ENCODE measurements at regions not wholly inside any gene's neighbourhood (a gene's known extent, or its start where the extent isn't known, plus 50 kb on each side); places are given as distances from the start of the nearest gene placed in this dataset.
A peak's percentile ranks its signal among the peaks of the same experiment; 100 is the strongest.

DNA sequence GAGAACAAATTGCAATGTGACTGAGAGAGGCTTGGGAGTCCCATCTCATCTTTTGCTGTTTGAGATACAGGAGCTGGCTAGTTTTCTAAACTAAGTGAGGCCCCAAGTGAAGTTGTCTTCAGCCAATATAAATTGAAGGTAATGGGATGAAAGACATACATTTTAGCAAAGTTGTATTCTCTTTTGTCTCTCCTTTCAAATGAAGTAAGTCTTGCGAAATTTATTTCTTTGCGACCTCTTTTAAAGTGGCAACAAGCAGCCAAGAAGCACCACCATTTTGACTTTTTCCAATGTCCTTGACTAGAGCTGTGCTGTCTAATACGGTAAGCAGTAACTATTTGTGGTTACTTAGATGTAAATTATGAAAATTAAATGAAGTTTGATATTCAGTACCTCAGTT, 385.7 kb downstream of the USP25 start:
- H3K4me2 ChIP-seq (ENCODE audit: insufficient read depth, low read length), result no peak overlapping the region
- peaks cover 34% of the 10 kb centered on the region for H3K4me1 ChIP-seq (ENCODE audit: insufficient read depth, low read length)
- DNase-seq (ENCODE audit: insufficient read length, low spot score, missing footprints), result peak; percentile 36
- H2AFZ ChIP-seq (ENCODE audit: low read length), result peak overlapping the region; percentile 79
- no peaks in the 10 kb centered on the region for H4K20me1 ChIP-seq (ENCODE audit: insufficient read depth, low read length)
- H3K4me3 ChIP-seq (ENCODE audit: insufficient read depth, low read length), result no peak overlapping the region
- no peaks in the 10 kb centered on the region for H3K79me2 ChIP-seq (ENCODE audit: insufficient read depth, low read length)
- H3K27ac ChIP-seq (ENCODE audit: low read depth, low read length), result peak overlapping the region; percentile 92
- TF ChIP-seq, protein P1, sequence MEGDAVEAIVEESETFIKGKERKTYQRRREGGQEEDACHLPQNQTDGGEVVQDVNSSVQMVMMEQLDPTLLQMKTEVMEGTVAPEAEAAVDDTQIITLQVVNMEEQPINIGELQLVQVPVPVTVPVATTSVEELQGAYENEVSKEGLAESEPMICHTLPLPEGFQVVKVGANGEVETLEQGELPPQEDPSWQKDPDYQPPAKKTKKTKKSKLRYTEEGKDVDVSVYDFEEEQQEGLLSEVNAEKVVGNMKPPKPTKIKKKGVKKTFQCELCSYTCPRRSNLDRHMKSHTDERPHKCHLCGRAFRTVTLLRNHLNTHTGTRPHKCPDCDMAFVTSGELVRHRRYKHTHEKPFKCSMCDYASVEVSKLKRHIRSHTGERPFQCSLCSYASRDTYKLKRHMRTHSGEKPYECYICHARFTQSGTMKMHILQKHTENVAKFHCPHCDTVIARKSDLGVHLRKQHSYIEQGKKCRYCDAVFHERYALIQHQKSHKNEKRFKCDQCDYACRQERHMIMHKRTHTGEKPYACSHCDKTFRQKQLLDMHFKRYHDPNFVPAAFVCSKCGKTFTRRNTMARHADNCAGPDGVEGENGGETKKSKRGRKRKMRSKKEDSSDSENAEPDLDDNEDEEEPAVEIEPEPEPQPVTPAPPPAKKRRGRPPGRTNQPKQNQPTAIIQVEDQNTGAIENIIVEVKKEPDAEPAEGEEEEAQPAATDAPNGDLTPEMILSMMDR (IDR thresholded peaks at IDR 0.05; ENCODE audit: extremely low read depth, low read depth, low read length), result no peak
- H3K27me3 ChIP-seq (ENCODE audit: insufficient read depth, low read length), result no peaks in the 10 kb centered on the region
- H3K36me3 ChIP-seq (ENCODE audit: insufficient read depth, low read length), result no peaks in the 10 kb centered on the region
- no peaks in the 10 kb centered on the region for H3K9me3 ChIP-seq (ENCODE audit: low read depth, low read length)

GRCh38 chr21:16116069-16116468, 386.3 kb downstream of the USP25 start:
- Histone ChIP-seq H3K79me2 (ENCODE audit: insufficient read depth, low read length) (no peaks in the 10 kb centered on the region), H3K4me2 (ENCODE audit: insufficient read depth, low read length) (peak overlapping the region; percentile 80), H3K9me3 (ENCODE audit: low read depth, low read length) (no peaks in the 10 kb centered on the region), H3K27me3 (ENCODE audit: insufficient read depth, low read length) (no peaks in the 10 kb centered on the region), H4K20me1 (ENCODE audit: insufficient read depth, low read length) (no peaks in the 10 kb centered on the region), H3K4me3 (ENCODE audit: insufficient read depth, low read length) (no peak overlapping the region), H3K36me3 (ENCODE audit: insufficient read depth, low read length) (no peaks in the 10 kb centered on the region), H3K4me1 (ENCODE audit: insufficient read depth, low read length) (peaks cover 34% of the 10 kb centered on the region), H2AFZ (ENCODE audit: low read length) (peak overlapping the region; percentile 79), H3K27ac (ENCODE audit: low read depth, low read length) (peak overlapping the region; percentile 92)
- TF ChIP-seq, protein P1 (IDR thresholded peaks at IDR 0.05; ENCODE audit: extremely low read depth, low read depth, low read length), result no peak
- DNase-seq (ENCODE audit: insufficient read length, low spot score, missing footprints), result no peak

GRCh38 chr21:16116798-16117197, 387.0 kb downstream of the USP25 start:
- peaks cover 34% of the 10 kb centered on the region for H3K4me1 ChIP-seq (ENCODE audit: insufficient read depth, low read length)
- no peaks in the 10 kb centered on the region for H3K36me3 ChIP-seq (ENCODE audit: insufficient read depth, low read length)
- no peaks in the 10 kb centered on the region for H4K20me1 ChIP-seq (ENCODE audit: insufficient read depth, low read length)
- no peak overlapping the region for H3K4me3 ChIP-seq (ENCODE audit: insufficient read depth, low read length)
- DNase-seq (ENCODE audit: insufficient read length, low spot score, missing footprints), result no peak
- H3K27ac ChIP-seq (ENCODE audit: low read depth, low read length), result peak overlapping the region; percentile 92
- TF ChIP-seq, protein P1 (IDR thresholded peaks at IDR 0.05; ENCODE audit: extremely low read depth, low read depth, low read length), result no peak
- H3K9me3 ChIP-seq (ENCODE audit: low read depth, low read length), result no peaks in the 10 kb centered on the region
- H3K79me2 ChIP-seq (ENCODE audit: insufficient read depth, low read length), result no peaks in the 10 kb centered on the region
- no peak overlapping the region for H2AFZ ChIP-seq (ENCODE audit: low read length)
- H3K4me2 ChIP-seq (ENCODE audit: insufficient read depth, low read length), result peak overlapping the region; percentile 80
- no peaks in the 10 kb centered on the region for H3K27me3 ChIP-seq (ENCODE audit: insufficient read depth, low read length)

GRCh38 chr21:16117331-16117730, 387.5 kb downstream of the USP25 start:
- H4K20me1 ChIP-seq (ENCODE audit: insufficient read depth, low read length), result no peaks in the 10 kb centered on the region
- H3K4me2 ChIP-seq (ENCODE audit: insufficient read depth, low read length), result peak overlapping the region; percentile 80
- no peaks in the 10 kb centered on the region for H3K36me3 ChIP-seq (ENCODE audit: insufficient read depth, low read length)
- no peaks in the 10 kb centered on the region for H3K27me3 ChIP-seq (ENCODE audit: insufficient read depth, low read length)
- H3K27ac ChIP-seq (ENCODE audit: low read depth, low read length), result peak overlapping the region; percentile 92
- TF ChIP-seq, protein P1 (IDR thresholded peaks at IDR 0.05; ENCODE audit: extremely low read depth, low read depth, low read length), result no peak
- H3K4me3 ChIP-seq (ENCODE audit: insufficient read depth, low read length), result peak overlapping the region; percentile 53
- no peaks in the 10 kb centered on the region for H3K79me2 ChIP-seq (ENCODE audit: insufficient read depth, low read length)
- DNase-seq (ENCODE audit: insufficient read length, low spot score, missing footprints), result no peak
- H3K4me1 ChIP-seq (ENCODE audit: insufficient read depth, low read length), result peaks cover 34% of the 10 kb centered on the region
- no peaks in the 10 kb centered on the region for H3K9me3 ChIP-seq (ENCODE audit: low read depth, low read length)
- H2AFZ ChIP-seq (ENCODE audit: low read length), result peak overlapping the region; percentile 44
